Skeletal muscle cell (primary cell): ENCODE measurements at regions not wholly inside any gene's neighbourhood (a gene's known extent, or its start where the extent isn't known, plus 50 kb on each side); places are given as distances from the start of the nearest gene placed in this dataset.

Source experiments
- DNase-seq: peaks from one replicate; pipeline ENCODE4 v3.0.0-alpha.2; 2010; ENCODE audit warnings: low read depth
- H3K4me3 ChIP-seq: 2 replicates; pipeline ENCODE4 v1.5.1; 2011; ENCODE audit warnings: low read depth, mild to moderate bottlenecking, control low read depth, low read length, moderate library complexity

- no peak overlapping the region for H3K4me3 ChIP-seq
- no peak for DNase-seq
Observed at GRCh38 chr11:134464981-134465730, 53.1 kb upstream of the B3GAT1 start.

GRCh38 chr11:134464196-134464595 lies 52.2 kb upstream of the B3GAT1 start:
- no peak for DNase-seq
- no peak overlapping the region for H3K4me3 ChIP-seq

GRCh38 chr11:134463716-134464115 lies 51.7 kb upstream of the B3GAT1 start:
- no peak for DNase-seq
- H3K4me3 ChIP-seq: no peak overlapping the region
